Activated naive CD4-positive, alpha-beta T cell treated with anti-CD3 and anti-CD28 coated beads, Interleukin-2, amount 10 ng/mL, durations not matched to agents 7 days and 5 days (primary cell): ENCODE measurements at regions not wholly inside any gene's neighbourhood (a gene's known extent, or its start where the extent isn't known, plus 50 kb on each side); places are given as distances from the start of the nearest gene placed in this dataset.

Source experiments
- CTCF ChIA-PET: fragments of 350-600 bp; sonication (Branson Sonifier 250); formaldehyde crosslinking; loops from one replicate; lab custom pipeline; 2021; ENCODE audit warnings: antibody characterized with exemption; lab: Charles Lee
- DNase-seq: peaks from one replicate; pipeline ENCODE4 v3.0.0-alpha.2; 2020
- H3K27ac Mint-ChIP-seq: one replicate; pipeline ENCODE4 v1.8.0; 2021; ENCODE audit warnings: mild to moderate bottlenecking, moderate library complexity, mixed read lengths
- H3K27me3 Mint-ChIP-seq: one replicate; pipeline ENCODE4 v1.8.0; 2021; ENCODE audit warnings: mild to moderate bottlenecking, mixed read lengths
- H3K36me3 Mint-ChIP-seq: one replicate; pipeline ENCODE4 v1.8.0; 2021; ENCODE audit warnings: mixed read lengths
- H3K4me1 Mint-ChIP-seq: one replicate; pipeline ENCODE4 v1.8.0; 2021; ENCODE audit warnings: mixed read lengths
- H3K4me3 Mint-ChIP-seq: one replicate; pipeline ENCODE4 v1.8.0; 2021; ENCODE audit warnings: mild to moderate bottlenecking, moderate library complexity, mixed read lengths
- H3K9me3 Mint-ChIP-seq: one replicate; pipeline ENCODE4 v1.8.0; 2021; ENCODE audit warnings: mixed read lengths

DNA sequence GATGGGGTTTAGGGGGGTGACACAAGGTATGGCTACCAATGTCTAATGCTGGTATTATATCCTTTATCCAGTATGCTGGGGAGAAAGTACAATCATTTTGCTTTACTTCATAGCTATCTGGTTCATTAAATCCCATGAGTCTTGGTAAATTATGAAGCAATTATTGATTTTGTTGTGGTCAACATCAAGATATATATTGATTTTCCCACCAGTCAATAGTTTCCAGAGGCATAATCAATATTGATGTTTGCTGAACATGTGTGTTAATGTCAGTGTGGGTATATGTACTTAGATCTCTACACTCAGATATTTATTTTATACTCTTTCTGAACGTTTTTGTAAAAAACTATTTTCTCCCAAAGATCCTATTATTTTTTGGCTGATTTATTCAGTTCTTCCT, 155.5 kb downstream of the BACH1 start:
- Mint-ChIP-seq H3K4me3 (no peak overlapping the region), H3K27ac (no peak overlapping the region), H3K36me3 (peaks cover 1% of the 10 kb centered on the region), H3K27me3 (no peaks in the 10 kb centered on the region), H3K9me3 (peaks cover under 1% of the 10 kb centered on the region), H3K4me1 (peaks cover 11% of the 10 kb centered on the region)
- no peak for DNase-seq
- CTCF ChIA-PET = no interaction called here

DNA sequence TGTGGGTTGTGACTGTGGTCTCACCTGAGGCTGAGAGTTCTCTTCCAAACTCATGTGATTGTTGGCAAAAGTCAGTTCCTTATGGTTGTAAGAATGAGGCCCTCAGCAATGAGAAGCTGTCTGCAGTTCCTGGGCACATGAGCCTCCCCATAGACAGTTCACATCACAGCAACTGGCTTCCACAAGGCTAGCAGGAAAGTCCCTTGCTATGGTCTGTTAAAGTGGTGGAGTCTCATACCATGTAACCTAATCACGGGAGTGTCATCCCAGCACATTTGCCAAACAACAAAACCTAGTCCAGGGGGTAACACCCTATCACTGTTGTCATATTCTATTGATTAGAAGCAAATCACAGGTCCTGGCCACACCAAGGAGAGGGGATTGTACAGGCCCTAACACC, 163.8 kb downstream of the BACH1 start:
- no peak overlapping the region for H3K4me3 Mint-ChIP-seq
- CTCF ChIA-PET = no interaction called here
- no peaks in the 10 kb centered on the region for H3K36me3 Mint-ChIP-seq
- no peak for DNase-seq
- no peaks in the 10 kb centered on the region for H3K27me3 Mint-ChIP-seq
- no peaks in the 10 kb centered on the region for H3K4me1 Mint-ChIP-seq
- no peak overlapping the region for H3K27ac Mint-ChIP-seq
- peaks cover 2% of the 10 kb centered on the region for H3K9me3 Mint-ChIP-seq

DNA sequence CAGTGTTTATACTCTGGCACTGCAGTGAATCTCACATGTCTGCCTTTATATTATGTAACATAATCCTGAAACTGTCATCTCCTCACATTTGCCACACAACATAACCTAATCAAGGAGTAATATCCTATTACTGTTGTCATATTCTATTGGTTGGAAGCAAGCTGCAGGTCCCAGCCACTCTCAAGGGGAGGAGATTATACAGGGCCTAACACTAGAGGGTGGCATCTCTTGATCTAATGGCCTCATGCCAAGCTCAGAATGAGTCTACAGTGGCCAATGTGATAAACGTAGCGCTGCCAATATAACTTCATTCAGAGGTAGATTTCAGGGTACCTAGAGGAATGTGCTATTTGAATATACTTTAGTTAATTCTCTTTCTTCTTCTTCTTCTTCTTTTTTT, 166.8 kb downstream of the BACH1 start:
- Mint-ChIP-seq H3K4me1 (no peaks in the 10 kb centered on the region), H3K36me3 (no peaks in the 10 kb centered on the region), H3K4me3 (no peak overlapping the region), H3K27me3 (no peaks in the 10 kb centered on the region), H3K27ac (no peak overlapping the region), H3K9me3 (no peaks in the 10 kb centered on the region)
- no peak for DNase-seq
- CTCF ChIA-PET = no interaction called here

DNA sequence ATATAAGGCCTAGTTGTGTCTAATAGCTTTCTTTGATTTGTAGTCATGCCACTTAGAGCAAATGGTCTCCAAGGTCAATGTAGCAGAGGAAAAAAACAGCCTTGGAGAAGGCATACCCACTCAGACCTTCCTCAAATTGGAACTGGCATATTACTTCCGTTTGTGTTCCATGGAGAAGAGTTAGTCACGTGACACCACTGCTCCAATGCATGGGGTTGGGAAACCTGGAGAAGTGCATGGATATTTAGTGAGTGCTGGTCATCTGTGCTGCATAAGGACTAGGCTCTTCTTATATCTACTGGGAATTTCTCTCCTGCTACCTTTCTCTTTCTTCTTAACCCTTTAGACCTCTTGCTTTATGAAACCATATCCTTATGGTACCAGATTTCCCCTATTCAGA, 167.8 kb downstream of the BACH1 start:
- Mint-ChIP-seq H3K27ac (no peak overlapping the region), H3K36me3 (no peaks in the 10 kb centered on the region), H3K9me3 (no peaks in the 10 kb centered on the region), H3K27me3 (no peaks in the 10 kb centered on the region), H3K4me3 (no peak overlapping the region), H3K4me1 (no peaks in the 10 kb centered on the region)
- DNase-seq = no peak
- CTCF ChIA-PET = no interaction called here

DNA sequence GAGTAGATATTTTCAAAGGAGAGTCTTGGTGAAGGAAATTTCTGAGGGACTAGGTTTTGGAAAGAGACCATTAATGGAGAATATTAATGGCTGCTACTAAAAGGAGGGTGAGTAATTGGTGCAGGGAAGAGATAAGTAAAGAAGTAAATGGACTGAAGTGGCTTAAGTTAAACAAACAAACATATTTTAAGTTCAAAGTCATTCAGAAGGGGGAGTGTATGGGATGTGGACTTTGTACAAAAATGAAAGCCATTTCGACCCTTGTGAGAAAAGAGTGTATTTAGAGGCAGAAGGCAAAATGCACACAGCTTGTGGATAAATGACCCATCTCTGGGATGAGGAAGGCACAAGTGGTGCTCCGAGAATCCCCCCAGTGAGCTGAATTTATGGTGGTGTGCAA, 171.7 kb downstream of the BACH1 start:
- Mint-ChIP-seq H3K4me1 (no peaks in the 10 kb centered on the region), H3K27ac (no peak overlapping the region), H3K27me3 (no peaks in the 10 kb centered on the region), H3K4me3 (no peak overlapping the region), H3K9me3 (no peaks in the 10 kb centered on the region), H3K36me3 (no peaks in the 10 kb centered on the region)
- no peak for DNase-seq
- CTCF ChIA-PET = no interaction called here

DNA sequence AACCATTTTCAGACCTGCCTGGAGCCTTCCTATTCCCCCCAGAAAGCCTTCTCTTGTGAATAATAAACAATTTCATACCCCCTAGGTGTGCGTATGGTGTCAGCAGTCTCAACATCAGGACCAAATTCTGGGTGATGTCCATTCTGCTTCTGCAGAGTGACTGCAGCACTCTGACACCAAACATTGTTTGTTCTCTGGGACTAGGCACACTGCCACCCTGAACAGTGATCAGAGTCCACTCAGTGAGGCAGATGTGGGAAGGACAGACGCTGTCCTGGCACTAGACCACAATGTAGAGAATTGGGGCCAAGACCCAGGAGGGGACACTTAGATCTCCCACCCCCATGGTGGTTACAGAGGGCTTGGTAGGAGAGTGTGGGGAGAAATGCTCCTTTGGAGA, 175.1 kb downstream of the BACH1 start:
- H3K4me3 Mint-ChIP-seq = no peak overlapping the region
- DNase-seq = no peak
- no peak overlapping the region for H3K27ac Mint-ChIP-seq
- peaks cover 11% of the 10 kb centered on the region for H3K4me1 Mint-ChIP-seq
- H3K36me3 Mint-ChIP-seq = no peaks in the 10 kb centered on the region
- no peaks in the 10 kb centered on the region for H3K9me3 Mint-ChIP-seq
- H3K27me3 Mint-ChIP-seq = no peaks in the 10 kb centered on the region
- CTCF ChIA-PET = interaction anchor here (1.1 to 7.1 kb wide), 2 partner anchors 377 kb away, joined by 3 to 53 read pairs; no protein-coding TSS in a partner anchor

DNA sequence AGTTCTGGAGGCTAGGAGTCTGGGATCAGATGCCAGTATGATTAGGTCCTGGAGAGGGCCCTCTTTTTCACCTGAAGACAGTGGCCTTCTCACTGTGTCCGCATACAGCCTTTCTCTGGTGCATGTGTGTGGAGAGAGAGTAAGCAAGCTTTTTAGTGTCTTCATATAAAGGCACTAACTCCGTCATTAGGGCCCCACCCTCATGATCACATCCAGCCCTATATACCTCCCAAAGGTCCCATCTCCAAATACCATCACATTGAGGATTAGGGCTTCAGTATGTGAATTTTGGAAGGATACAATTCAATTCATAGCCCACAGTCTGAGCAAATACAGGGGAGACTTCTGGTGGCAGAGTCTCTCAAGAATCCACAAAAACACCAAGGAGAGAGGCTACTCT, 176.6 kb downstream of the BACH1 start:
- Mint-ChIP-seq H3K36me3 (no peaks in the 10 kb centered on the region), H3K9me3 (no peaks in the 10 kb centered on the region), H3K27me3 (no peaks in the 10 kb centered on the region), H3K4me3 (no peak overlapping the region), H3K4me1 (peaks cover 11% of the 10 kb centered on the region), H3K27ac (no peak overlapping the region)
- CTCF ChIA-PET = interaction anchor here (0.9 to 7.1 kb wide), 4 partner anchors 11 to 380 kb away, joined by 3 to 53 read pairs (median 5); no protein-coding TSS in a partner anchor
- no peak for DNase-seq

DNA sequence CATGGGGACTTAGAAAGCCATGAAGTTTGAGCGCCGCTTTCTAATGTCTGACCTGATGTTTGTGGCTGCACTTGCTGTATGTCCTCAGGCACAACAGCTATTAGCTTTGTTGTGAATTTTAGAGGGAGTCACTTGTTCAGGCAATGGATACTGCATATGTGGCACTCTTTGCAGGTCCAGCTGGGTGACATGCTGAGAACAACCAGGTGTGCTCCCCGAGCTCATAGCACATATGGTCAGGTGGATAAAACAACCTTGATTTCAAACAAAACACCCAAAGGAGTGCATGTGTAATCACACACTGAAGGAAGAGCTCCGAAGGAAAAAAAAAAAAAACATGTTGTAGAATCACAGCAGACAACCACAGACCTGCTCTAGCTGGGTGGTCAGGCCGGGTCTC, 178.6 kb downstream of the BACH1 start:
- Mint-ChIP-seq H3K27me3 (no peaks in the 10 kb centered on the region), H3K4me3 (no peak overlapping the region), H3K4me1 (peaks cover 11% of the 10 kb centered on the region), H3K9me3 (no peaks in the 10 kb centered on the region), H3K27ac (no peak overlapping the region), H3K36me3 (no peaks in the 10 kb centered on the region)
- CTCF ChIA-PET = interaction anchor here (1.5 to 7.1 kb wide), 3 partner anchors 13 to 374 kb away, joined by 4 to 53 read pairs (median 7); no protein-coding TSS in a partner anchor
- DNase-seq = no peak

DNA sequence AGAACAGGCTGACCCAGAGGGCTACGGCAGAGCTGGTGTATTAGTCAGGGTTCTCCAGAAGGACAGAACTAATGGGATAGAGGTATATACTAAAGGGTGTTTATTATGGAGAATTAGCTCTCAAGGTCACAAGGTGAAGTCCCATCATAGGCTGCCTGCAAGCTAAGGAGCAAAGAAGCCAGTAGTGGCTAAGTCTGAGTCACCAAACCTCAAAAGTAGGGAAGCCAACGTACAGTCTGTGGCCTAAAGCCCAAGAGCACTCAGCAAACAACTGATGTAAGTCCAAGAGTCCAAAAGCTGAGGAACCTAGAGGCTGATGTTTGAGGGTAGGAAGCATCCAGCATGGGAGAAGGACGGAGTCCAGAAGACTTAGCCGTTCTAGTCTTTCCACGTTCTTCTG, 179.2 kb downstream of the BACH1 start:
- Mint-ChIP-seq H3K4me3 (no peak overlapping the region), H3K9me3 (no peaks in the 10 kb centered on the region), H3K36me3 (no peaks in the 10 kb centered on the region), H3K4me1 (peaks cover 11% of the 10 kb centered on the region), H3K27ac (no peak overlapping the region), H3K27me3 (no peaks in the 10 kb centered on the region)
- no peak for DNase-seq
- CTCF ChIA-PET = interaction anchor here (1.5 to 7.1 kb wide), 2 partner anchors 14 to 373 kb away, joined by 4 to 53 read pairs; no protein-coding TSS in a partner anchor

DNA sequence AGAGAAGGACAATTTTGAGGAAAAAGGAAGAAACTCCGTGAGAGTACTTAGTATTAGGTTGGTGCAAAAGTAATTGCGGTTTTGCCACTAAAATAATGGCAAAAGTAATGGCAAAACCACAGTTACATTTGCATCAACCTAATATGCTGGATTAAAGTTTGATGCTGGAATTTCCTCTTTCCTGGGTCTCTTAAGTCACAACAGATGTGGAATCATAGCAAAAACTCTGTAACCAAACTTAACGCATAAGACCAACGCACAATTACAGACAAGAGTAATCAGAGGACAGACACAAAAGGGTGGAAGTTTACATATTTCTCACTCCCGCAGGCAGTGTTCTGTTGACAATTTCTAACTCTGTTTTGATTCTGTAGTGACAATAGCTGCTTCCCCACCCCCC, 182.4 kb downstream of the BACH1 start:
- Mint-ChIP-seq H3K9me3 (no peaks in the 10 kb centered on the region), H3K27ac (no peak overlapping the region), H3K4me3 (no peak overlapping the region), H3K36me3 (no peaks in the 10 kb centered on the region), H3K27me3 (no peaks in the 10 kb centered on the region), H3K4me1 (peaks cover 8% of the 10 kb centered on the region)
- DNase-seq = no peak
- CTCF ChIA-PET = interaction anchor here (7.1 kb wide), 1 partner anchor 370 kb away, joined by 53 read pairs; no protein-coding TSS in a partner anchor

DNA sequence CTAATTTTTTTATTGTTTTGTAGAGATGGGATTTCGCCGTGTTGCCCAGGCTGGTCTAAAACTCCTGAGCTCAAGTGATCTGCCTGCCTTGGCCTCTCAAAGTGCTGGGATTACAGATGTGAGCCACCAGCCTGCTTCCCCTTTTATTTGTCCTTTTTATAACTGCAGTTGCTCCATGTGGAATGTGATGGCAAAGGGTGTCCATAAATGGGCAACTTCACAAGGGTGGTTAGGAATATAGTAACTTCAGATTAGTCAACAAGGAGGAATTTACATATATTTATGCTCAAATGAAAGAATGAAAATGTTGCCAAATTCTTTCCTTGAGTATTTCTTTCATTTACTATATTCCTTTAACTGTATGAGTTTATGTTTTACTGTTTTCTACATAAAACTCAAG, 182.9 kb downstream of the BACH1 start:
- CTCF ChIA-PET = no interaction called here
- Mint-ChIP-seq H3K9me3 (no peaks in the 10 kb centered on the region), H3K27me3 (no peaks in the 10 kb centered on the region), H3K4me1 (peaks cover 2% of the 10 kb centered on the region), H3K36me3 (no peaks in the 10 kb centered on the region), H3K27ac (no peak overlapping the region), H3K4me3 (no peak overlapping the region)
- no peak for DNase-seq

DNA sequence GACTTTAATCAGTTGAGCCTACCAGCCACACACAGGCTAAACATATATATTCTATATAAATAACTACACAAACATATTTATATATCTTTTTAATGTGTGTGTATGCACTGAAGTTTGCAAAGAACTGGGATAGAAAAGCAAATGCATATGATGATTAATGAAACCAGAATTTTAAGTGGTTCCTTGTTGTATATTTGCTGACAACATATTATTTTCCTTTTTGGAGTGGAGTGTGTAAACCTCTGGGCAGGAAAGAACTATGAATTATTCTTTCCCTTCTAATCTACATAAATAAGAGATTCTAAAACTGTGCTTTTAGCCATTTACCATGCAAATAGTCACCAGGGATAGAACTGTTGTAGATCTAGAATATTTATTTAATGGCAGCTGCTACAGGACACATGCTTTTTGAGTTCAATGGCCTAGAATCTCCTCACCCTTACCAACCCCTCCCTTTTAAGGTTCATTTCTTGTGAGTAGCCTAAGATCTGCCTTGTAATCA, 187.6 kb downstream of the BACH1 start:
- Mint-ChIP-seq H3K36me3 (no peaks in the 10 kb centered on the region), H3K27ac (no peak overlapping the region), H3K27me3 (no peaks in the 10 kb centered on the region), H3K9me3 (no peaks in the 10 kb centered on the region), H3K4me1 (no peaks in the 10 kb centered on the region), H3K4me3 (no peak overlapping the region)
- CTCF ChIA-PET = no interaction called here
- DNase-seq = no peak
